Activated CD8-positive, alpha-beta memory T cell treated with anti-CD3 and anti-CD28 coated beads for 36 hours (primary cell): ENCODE measurements at regions not wholly inside any gene's neighbourhood (a gene's known extent, or its start where the extent isn't known, plus 50 kb on each side); places are given as distances from the start of the nearest gene placed in this dataset.
"Not testable (repeated sequence)": the region's sequence is repeated elsewhere in the genome, so short reads cannot be mapped to it uniquely, and the experiment has no call there.

ENCODE experiments used
- CTCF ChIA-PET: fragments of 350-600 bp; sonication (Branson Sonifier 250); formaldehyde crosslinking; loops from one replicate; lab custom pipeline; 2021; ENCODE audit warnings: antibody characterized with exemption; lab: Charles Lee
- POLR2A ChIA-PET: fragments of 350-600 bp; sonication (Branson Sonifier 250); formaldehyde crosslinking; loops from one replicate; lab custom pipeline; 2021; ENCODE audit warnings: antibody characterized with exemption; lab: Charles Lee

DNA sequence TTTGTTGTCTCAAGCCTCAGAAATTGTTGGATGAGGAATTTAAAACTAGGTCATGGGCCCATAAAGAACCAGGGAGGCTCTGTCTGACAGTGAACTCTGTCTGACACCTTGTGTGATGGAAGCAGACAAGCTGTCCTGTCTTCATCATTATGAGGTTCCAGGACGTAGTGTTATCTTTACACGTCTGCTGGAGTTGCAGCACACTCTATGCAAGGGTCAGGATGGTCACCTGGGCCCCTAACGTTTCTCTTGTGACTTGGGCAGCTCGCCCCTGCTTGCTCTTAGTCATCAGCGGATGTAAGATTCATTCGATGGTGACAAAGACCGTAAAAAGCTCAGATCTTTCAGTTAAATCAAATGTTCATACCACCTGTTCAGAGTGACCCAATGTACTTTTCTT, 92.0 kb upstream of the ADGRG2 start:
- POLR2A ChIA-PET = no interaction called here
- CTCF ChIA-PET = no interaction called here

GRCh38 chrX:19225909-19226308, 103.6 kb upstream of the ADGRG2 start:
- ChIA-PET CTCF (interaction anchor here (0.9 kb wide), 1 partner anchor 232 kb away, joined by 3 read pairs; no protein-coding TSS in a partner anchor), POLR2A (no interaction called here)

DNA sequence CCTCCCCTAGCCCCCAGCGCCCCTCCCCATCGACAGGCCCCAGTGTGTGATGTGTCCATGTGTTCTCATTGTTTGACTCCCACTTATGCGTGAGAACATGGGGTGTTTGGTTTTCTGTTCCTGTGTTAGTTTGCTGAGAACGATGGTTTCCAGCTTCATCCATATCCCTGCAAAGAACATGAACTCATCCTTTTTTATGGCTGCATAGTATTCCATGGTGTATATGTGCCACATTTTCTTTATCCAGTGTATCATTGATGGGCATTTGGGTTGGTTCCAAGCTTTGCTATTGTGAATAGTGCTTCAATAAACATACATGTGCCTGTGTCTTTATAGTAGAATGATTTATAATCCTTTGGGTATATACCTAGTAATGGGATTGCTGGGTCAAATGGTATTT, 107.6 kb upstream of the ADGRG2 start:
- CTCF ChIA-PET, POLR2A ChIA-PET: not testable (repeated sequence)

GRCh38 chrX:19237901-19238300, 105.8 kb upstream of the PDHA1 start:
- POLR2A ChIA-PET = no interaction called here
- CTCF ChIA-PET = no interaction called here

DNA sequence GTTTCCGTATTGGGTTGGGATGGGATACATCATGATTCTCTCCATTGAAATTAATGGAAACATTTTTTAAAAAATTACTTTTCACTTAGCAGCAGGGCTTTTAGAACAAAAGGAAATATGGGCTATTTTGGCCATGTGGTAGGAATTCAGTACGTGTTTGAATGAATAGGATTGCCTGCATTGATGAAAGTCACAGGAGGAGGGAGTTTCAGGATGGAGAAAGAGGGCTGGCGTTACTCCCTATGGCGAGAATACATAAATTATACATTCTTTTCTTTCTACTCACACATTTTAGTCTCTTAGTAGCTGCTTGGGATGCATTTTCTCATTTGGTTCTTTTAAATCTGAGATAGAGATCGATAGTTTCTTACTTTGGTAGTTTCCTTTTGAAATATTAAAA, 100.3 kb upstream of the PDHA1 start:
- CTCF ChIA-PET = no interaction called here
- POLR2A ChIA-PET = no interaction called here

GRCh38 chrX:19244921-19245320, 98.8 kb upstream of the PDHA1 start:
- POLR2A ChIA-PET, CTCF ChIA-PET: not testable (repeated sequence)

GRCh38 chrX:19245711-19246269, 97.9 kb upstream of the PDHA1 start:
- POLR2A ChIA-PET = no interaction called here
- CTCF ChIA-PET = no interaction called here

DNA sequence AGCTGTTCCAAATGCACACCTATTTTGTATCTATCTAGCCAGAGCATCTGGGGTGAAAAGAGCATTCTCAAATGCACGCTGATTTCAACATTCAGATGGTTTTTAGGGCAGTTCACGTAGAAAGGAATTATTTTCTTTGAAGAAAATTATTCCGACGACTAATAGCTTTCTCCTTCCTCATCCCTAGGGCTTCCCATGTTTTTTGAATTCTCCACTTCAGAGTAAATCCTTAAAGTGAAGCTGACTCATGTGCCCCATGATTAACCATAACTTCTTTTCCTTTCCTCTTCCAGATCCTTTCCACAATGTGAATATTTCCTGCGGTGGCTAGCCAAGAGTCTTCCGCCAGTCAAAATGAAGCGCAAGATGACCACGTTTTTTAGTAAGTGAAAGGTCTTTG, 86.7 kb upstream of the PDHA1 start:
- ChIA-PET POLR2A (no interaction called here), CTCF (no interaction called here)

DNA sequence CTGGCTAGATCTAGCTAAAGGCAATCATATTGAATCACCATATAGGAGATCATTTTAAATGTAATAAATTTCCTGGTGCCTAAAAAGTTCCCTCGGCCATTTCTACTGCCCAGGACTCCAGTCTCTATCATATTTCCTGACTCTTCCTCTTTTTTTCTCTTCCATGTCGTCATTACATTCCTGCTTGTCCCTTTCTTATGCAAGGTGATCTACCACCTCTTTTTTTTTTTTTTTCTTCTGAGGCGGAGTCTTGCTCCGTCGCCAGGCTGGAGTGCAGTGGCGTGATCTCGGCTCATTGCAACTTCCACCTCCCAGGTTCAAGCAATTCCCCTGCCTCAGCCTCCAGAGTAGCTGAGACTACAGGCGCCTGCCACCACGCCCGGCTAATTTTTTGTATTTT, 82.7 kb upstream of the PDHA1 start:
- POLR2A ChIA-PET, CTCF ChIA-PET: not testable (repeated sequence)

DNA sequence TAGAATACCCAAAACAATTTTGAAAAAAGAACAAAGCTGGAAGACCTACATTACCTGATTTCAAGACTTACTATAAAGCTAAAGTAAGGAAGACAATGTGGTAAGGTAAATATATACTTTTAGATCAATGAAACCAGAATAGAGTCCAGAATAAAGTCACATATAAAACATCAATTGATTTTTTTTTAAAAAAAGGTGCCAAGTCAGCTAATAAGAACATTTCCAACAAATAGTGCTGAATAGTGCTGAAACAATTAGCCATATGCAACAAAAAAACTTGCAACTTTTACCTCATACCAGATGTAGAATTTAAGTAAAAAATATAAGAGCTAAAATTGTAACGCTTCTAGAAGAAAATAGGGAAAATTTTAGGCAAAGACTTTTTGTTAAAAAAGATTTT, 73.0 kb upstream of the PDHA1 start:
- POLR2A ChIA-PET = no interaction called here
- CTCF ChIA-PET = no interaction called here

DNA sequence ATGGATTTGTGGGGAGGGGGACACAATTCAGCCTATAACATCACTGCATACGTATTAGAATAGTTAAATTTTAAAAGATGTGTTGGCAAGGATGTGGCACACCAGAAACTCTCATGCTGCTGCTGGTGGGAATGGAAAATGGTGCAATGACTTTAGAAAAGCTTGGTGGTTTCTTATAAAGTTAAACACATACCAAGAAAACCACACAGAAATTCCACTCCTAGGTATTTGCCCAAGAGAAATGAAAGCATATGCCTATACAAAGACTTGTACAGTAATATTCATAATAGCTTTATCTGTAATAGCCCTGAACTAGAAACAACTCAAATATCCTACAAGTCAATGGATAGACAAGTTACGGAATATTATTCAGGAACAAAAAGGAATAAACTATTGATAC, 71.3 kb upstream of the PDHA1 start:
- POLR2A ChIA-PET = no interaction called here

GRCh38 chrX:19280636-19281035, 63.1 kb upstream of the PDHA1 start:
- ChIA-PET CTCF (no interaction called here), POLR2A (no interaction called here)

More for the DNA sequence above, 71.3 kb upstream of the PDHA1 start:
- CTCF ChIA-PET = interaction anchor here (0.7 kb wide), 1 partner anchor 10 kb away, joined by 3 read pairs; no protein-coding TSS in a partner anchor

DNA sequence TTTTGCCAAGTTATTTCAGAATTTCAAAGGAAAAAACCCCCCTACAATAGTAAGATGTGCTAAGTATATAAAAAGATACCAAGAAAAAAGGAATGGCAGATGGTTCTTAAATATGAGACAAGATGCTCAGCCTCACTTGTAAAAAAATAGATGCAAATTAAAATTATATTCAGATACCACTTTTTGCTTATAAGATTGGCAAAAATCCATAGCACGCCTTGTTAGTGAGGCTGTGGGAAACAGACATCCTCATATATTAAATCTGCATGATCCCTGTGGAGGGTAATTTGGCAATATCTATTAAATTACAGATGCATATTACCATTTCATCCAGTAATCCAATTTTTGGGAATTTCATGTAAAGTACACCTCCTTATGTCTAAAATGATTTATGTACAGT, 62.5 kb upstream of the PDHA1 start:
- CTCF ChIA-PET = no interaction called here
- POLR2A ChIA-PET = no interaction called here

DNA sequence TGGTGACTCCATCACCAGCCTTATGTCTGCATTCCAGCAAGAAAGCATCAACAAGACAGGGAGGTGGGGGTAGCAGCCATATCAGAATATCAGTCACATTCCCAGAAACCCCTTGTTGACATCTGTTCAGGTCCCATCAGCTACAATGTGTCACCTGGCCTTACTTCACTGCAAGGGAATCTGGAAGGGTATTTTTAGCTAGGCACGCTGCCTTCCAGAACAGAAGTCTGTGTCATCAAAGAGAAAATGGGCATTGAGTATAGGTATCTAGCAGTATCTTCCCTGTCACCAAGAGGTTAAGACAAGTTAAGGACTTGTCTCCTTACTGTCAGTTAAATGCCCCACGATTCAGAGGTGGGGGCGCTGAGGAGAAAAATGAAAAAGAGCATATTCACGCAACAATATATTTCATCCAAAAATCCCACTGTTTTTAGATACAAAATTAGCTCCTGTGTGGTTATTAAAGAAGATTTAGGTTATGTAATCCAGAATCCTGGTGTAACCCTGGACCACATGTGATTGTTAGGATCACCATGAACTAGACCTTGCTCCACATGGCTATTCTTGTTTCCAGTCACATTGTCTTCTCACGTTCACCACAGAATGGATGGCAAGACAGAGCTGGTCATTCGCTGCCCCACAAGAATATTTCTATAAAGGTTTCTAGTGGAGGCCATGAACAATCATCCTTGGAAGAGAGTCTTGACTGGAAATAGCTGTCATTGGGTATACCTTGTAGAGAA, 60.0 kb upstream of the PDHA1 start:
- CTCF ChIA-PET = no interaction called here

DNA sequence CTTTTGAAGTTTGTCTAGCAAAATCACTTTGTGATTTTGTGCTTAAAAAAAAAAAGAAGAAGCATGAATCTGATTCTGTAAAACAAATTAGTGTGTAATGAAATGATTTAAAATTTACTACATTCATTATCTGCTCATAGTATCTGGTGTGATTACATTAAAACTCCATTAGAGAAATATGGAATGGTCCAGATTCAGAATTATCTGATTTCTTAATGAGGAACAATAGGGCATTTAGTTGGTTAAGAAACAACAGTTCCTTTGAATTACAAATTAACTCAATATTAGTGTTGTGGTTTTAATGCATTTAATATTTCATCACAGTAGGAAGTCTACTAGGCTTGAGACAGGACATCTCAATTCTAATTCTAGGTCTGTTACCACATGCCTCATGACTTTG, 57.9 kb upstream of the PDHA1 start:
- CTCF ChIA-PET = no interaction called here
- POLR2A ChIA-PET = no interaction called here

More for the DNA sequence above, 60.0 kb upstream of the PDHA1 start:
- POLR2A ChIA-PET = no interaction called here

DNA sequence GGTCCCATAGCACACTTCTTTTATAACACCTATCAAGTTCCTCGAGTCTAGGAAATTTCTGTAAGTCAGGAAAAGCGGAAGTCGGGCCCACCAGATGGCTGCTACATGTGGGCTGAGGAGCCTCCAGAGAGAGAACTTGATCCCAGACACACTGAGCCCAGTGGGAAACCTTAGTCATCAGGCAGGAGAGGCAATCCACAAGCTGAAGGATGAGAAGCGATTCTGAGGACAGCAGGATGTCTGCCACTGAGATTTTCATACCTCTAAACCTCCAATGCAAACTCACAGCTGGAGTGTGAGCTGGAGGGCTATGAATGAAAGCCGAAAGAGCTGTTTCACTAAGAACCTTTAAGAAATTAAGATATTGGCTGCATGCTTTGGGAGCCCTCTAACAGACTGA, 52.6 kb upstream of the PDHA1 start:
- CTCF ChIA-PET = no interaction called here
- POLR2A ChIA-PET = no interaction called here

- POLR2A ChIA-PET = no interaction called here
- CTCF ChIA-PET = no interaction called here
Measured at GRCh38 chrX:19293606-19294325, 50.0 kb upstream of the PDHA1 start.
